GM21528 (cell line): ENCODE measurements at regions not wholly inside any gene's neighbourhood (a gene's known extent, or its start where the extent isn't known, plus 50 kb on each side); places are given as distances from the start of the nearest gene placed in this dataset.

Experiments
- ATAC-seq: cut with Tn5 transposase; IDR thresholded peaks from one replicate; pipeline ENCODE4 v1.9.1; 2021; ENCODE audit warnings: mild to moderate bottlenecking, moderate library complexity; ENCODE audit not compliant: unreplicated experiment, low FRiP score

GRCh38 chr13:22655106-22655852, 525.5 kb upstream of the SGCG start:
- no peak for ATAC-seq

GRCh38 chr13:22662771-22663170, 518.0 kb upstream of the SGCG start:
- ATAC-seq = no peak

GRCh38 chr13:22665506-22665905, 515.3 kb upstream of the SGCG start:
- no peak for ATAC-seq

- ATAC-seq = no peak
These were observed 490.0 kb upstream of the SGCG start for GRCh38 chr13:22690756-22691155.

- ATAC-seq = no peak
These were observed 487.1 kb upstream of the SGCG start for GRCh38 chr13:22693691-22694090.

GRCh38 chr13:22696433-22696832, 484.3 kb upstream of the SGCG start:
- no peak for ATAC-seq

- no peak for ATAC-seq
These were observed 482.3 kb upstream of the SGCG start for GRCh38 chr13:22698467-22698866.

GRCh38 chr13:22700246-22700887, 480.4 kb upstream of the SGCG start:
- no peak for ATAC-seq

- ATAC-seq = no peak
These were observed 477.1 kb upstream of the SGCG start for GRCh38 chr13:22703601-22704209.

GRCh38 chr13:22707946-22708345, 472.8 kb upstream of the SGCG start:
- no peak for ATAC-seq

GRCh38 chr13:22717036-22717435, 463.7 kb upstream of the SGCG start:
- no peak for ATAC-seq

- no peak for ATAC-seq
These were observed 454.1 kb upstream of the SGCG start for GRCh38 chr13:22726726-22727125.

- ATAC-seq = no peak
These were observed 445.5 kb upstream of the SGCG start for GRCh38 chr13:22735011-22735995.

GRCh38 chr13:22736084-22736767, 444.6 kb upstream of the SGCG start:
- no peak for ATAC-seq

- ATAC-seq = no peak
These were observed 444.0 kb upstream of the SGCG start for GRCh38 chr13:22736768-22737092.

- no peak for ATAC-seq
These were observed 442.4 kb upstream of the SGCG start for GRCh38 chr13:22738357-22738756.

- ATAC-seq = no peak
These were observed 440.5 kb upstream of the SGCG start for GRCh38 chr13:22740264-22740663.

- no peak for ATAC-seq
These were observed 435.9 kb upstream of the SGCG start for GRCh38 chr13:22744688-22745452.

GRCh38 chr13:22748866-22749577, 431.8 kb upstream of the SGCG start:
- ATAC-seq = no peak
